CD4-positive, CD25-positive, alpha-beta regulatory T cell (primary cell): ENCODE measurements at regions not wholly inside any gene's neighbourhood (a gene's known extent, or its start where the extent isn't known, plus 50 kb on each side); places are given as distances from the start of the nearest gene placed in this dataset.
A peak's percentile ranks its signal among the peaks of the same experiment; 100 is the strongest.
"Not testable (repeated sequence)": the region's sequence is repeated elsewhere in the genome, so short reads cannot be mapped to it uniquely, and the experiment has no call there.

Experiments used
- ATAC-seq, 2 donors: fragments of 150-1000 bp; cut with Tn5 transposase; one replicate each; pipeline ENCODE4 v1.10.0; 2021; ENCODE audit warnings: low read depth in 2 of 2, moderate number of reproducible peaks in 2 of 2, moderate library complexity in 1 of 2
- DNase-seq, 3 donors: peaks; one replicate each; pipeline versions ENCODE4 v3.0.0 to v3.0.0-alpha.2; 2012 to 2022; ENCODE audit warnings: mixed read lengths in 1 of 3
- H3K27ac ChIP-seq: one replicate; pipeline ENCODE4 v1.7.0; 2013; ENCODE audit warnings: mild to moderate bottlenecking, low read length; ENCODE audit not compliant: insufficient read depth, poor library complexity, severe bottlenecking
- H3K27me3 ChIP-seq: one replicate; pipeline ENCODE4 v1.7.0; 2013; ENCODE audit warnings: low read length; ENCODE audit not compliant: control insufficient read depth, insufficient read depth
- H3K36me3 ChIP-seq: one replicate; pipeline ENCODE4 v1.7.0; 2013; ENCODE audit warnings: mild to moderate bottlenecking, low read length, moderate library complexity; ENCODE audit not compliant: control insufficient read depth, insufficient read depth
- H3K4me1 ChIP-seq: 2 replicates; pipeline ENCODE4 v1.7.0; 2013; ENCODE audit warnings: mild to moderate bottlenecking, low read length; ENCODE audit not compliant: insufficient read depth, control insufficient read depth, poor library complexity, severe bottlenecking
- H3K4me3 ChIP-seq: one replicate; pipeline ENCODE4 v1.7.0; 2013; ENCODE audit warnings: low read depth, mild to moderate bottlenecking, low read length, moderate library complexity
- H3K9me3 ChIP-seq, 2 experiments: 1 replicate in 1 of 2; 2 replicates in 1 of 2; pipeline ENCODE4 v1.7.0; 2013; ENCODE audit warnings: low read length in 2 of 2, mild to moderate bottlenecking in 1 of 2, moderate library complexity in 1 of 2; ENCODE audit not compliant: control insufficient read depth in 2 of 2
- H3K27ac Mint-ChIP-seq, 3 donors: one replicate each; pipeline ENCODE4 v1.8.0; 2020 to 2022; ENCODE audit warnings: mild to moderate bottlenecking in 3 of 3, mixed read lengths in 3 of 3, moderate library complexity in 2 of 3
- H3K27me3 Mint-ChIP-seq: one replicate; pipeline ENCODE4 v1.8.0; 2022; ENCODE audit warnings: mild to moderate bottlenecking, mixed read lengths
- H3K36me3 Mint-ChIP-seq: one replicate; pipeline ENCODE4 v1.8.0; 2020; ENCODE audit warnings: mixed read lengths
- H3K4me1 Mint-ChIP-seq, 4 donors: one replicate each; pipeline ENCODE4 v1.8.0; 2020 to 2022; ENCODE audit warnings: mixed read lengths in 4 of 4, mild to moderate bottlenecking in 1 of 4
- H3K4me3 Mint-ChIP-seq, 4 donors: one replicate each; pipeline ENCODE4 v1.8.0; 2020 to 2022; ENCODE audit warnings: mild to moderate bottlenecking in 4 of 4, mixed read lengths in 4 of 4, moderate library complexity in 3 of 4
- H3K9me3 Mint-ChIP-seq, 7 donors: one replicate each; pipeline ENCODE4 v1.8.0; 2020 to 2022; ENCODE audit warnings: mixed read lengths in 7 of 7, mild to moderate bottlenecking in 3 of 7, moderate library complexity in 2 of 7

GRCh38 chr1:229134381-229135217, 136.3 kb upstream of the RAB4A start:
- not testable (repeated sequence) for H3K4me3 ChIP-seq, ATAC-seq, DNase-seq, H3K27ac Mint-ChIP-seq, H3K27ac ChIP-seq, H3K36me3 Mint-ChIP-seq, H3K4me3 Mint-ChIP-seq, H3K27me3 Mint-ChIP-seq, H3K9me3 ChIP-seq, H3K36me3 ChIP-seq, H3K27me3 ChIP-seq
- H3K9me3 Mint-ChIP-seq: peaks cover 2 to 20% (median 4%) of the 10 kb centered on the region in 7 donors
- H3K4me1 ChIP-seq: peaks cover 11% of the 10 kb centered on the region
- H3K4me1 Mint-ChIP-seq: peaks cover 0 to 52% (median 17%) of the 10 kb centered on the region in 4 donors

- no peaks in the 10 kb centered on the region for H3K9me3 ChIP-seq
- no peaks in the 10 kb centered on the region for H3K36me3 ChIP-seq
- no peak for ATAC-seq
- no peak for DNase-seq
- Mint-ChIP-seq H3K27me3 (no peaks in the 10 kb centered on the region), H3K27ac (peak overlapping the region in 1 of 3 donors; percentile 18), H3K4me1 (peaks cover 0 to 45% (median 16%) of the 10 kb centered on the region in 4 donors), H3K4me3 (no peak overlapping the region), H3K9me3 (peaks cover 2 to 20% (median 4%) of the 10 kb centered on the region in 7 donors), H3K36me3 (peaks cover 8% of the 10 kb centered on the region)
- H3K27me3 ChIP-seq: no peaks in the 10 kb centered on the region
- H3K4me1 ChIP-seq: peaks cover 1% of the 10 kb centered on the region
- no peak overlapping the region for H3K4me3 ChIP-seq
- H3K27ac ChIP-seq: no peak overlapping the region
Measured at GRCh38 chr1:229135773-229136172, 135.1 kb upstream of the RAB4A start.

- Histone ChIP-seq H3K27ac (no peak overlapping the region), H3K4me1 (no peaks in the 10 kb centered on the region), H3K36me3 (no peaks in the 10 kb centered on the region), H3K9me3 (no peaks in the 10 kb centered on the region), H3K4me3 (no peak overlapping the region), H3K27me3 (no peaks in the 10 kb centered on the region)
- peak in 1 of 2 donors; percentile 37 for ATAC-seq
- Mint-ChIP-seq H3K9me3 (peaks cover 2 to 20% (median 4%) of the 10 kb centered on the region in 7 donors), H3K4me3 (peak overlapping the region in 1 of 4 donors; percentile 6), H3K36me3 (peaks cover 8% of the 10 kb centered on the region), H3K27me3 (no peaks in the 10 kb centered on the region), H3K4me1 (peaks cover 0 to 35% (median 11%) of the 10 kb centered on the region in 4 donors), H3K27ac (peak overlapping the region in 1 of 3 donors; percentile 83)
- peak in 2 of 3 donors; percentile 14 to 64 for DNase-seq
Measured at GRCh38 chr1:229136822-229137221, 134.1 kb upstream of the RAB4A start.

- H3K9me3 Mint-ChIP-seq: peaks cover 2 to 20% (median 4%) of the 10 kb centered on the region in 7 donors
- H3K27ac Mint-ChIP-seq: peak overlapping the region in 2 of 3 donors; percentile 42 to 83
- no peaks in the 10 kb centered on the region for H3K36me3 ChIP-seq
- no peaks in the 10 kb centered on the region for H3K27me3 Mint-ChIP-seq
- no peak for DNase-seq
- H3K27ac ChIP-seq: no peak overlapping the region
- H3K4me3 Mint-ChIP-seq: peak overlapping the region in 1 of 4 donors; percentile 8
- peaks cover 0 to 31% (median 10%) of the 10 kb centered on the region in 4 donors for H3K4me1 Mint-ChIP-seq
- no peak for ATAC-seq
- H3K36me3 Mint-ChIP-seq: peaks cover 8% of the 10 kb centered on the region
- H3K4me1 ChIP-seq: no peaks in the 10 kb centered on the region
- H3K4me3 ChIP-seq: no peak overlapping the region
- H3K9me3 ChIP-seq: no peaks in the 10 kb centered on the region
- H3K27me3 ChIP-seq: no peaks in the 10 kb centered on the region
Measured at GRCh38 chr1:229137271-229137670, 133.6 kb upstream of the RAB4A start.

DNA sequence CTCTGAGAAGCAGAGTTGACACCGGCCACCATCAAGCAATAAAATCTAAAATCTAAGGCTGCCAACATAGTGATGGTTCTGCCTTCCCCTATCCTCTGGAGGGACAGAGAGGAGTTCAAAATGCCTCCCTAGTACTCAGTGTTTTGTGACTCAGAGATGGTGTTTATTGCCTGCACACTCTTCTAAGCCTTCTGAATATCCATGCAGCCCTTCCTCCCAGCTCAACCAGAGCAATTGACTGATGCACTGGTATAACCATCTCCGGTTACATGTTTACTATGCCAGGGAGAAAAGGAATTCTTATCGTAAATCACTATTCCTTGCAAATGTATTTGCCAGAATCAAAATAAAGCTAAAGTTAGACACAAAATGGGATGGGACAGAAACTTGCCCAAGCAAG, 132.9 kb upstream of the RAB4A start:
- DNase-seq: no peak
- Mint-ChIP-seq H3K4me1 (peaks cover 0 to 31% (median 10%) of the 10 kb centered on the region in 4 donors), H3K4me3 (peak overlapping the region in 1 of 4 donors; percentile 6), H3K27me3 (no peaks in the 10 kb centered on the region), H3K27ac (peak overlapping the region in 2 of 3 donors; percentile 42 to 83), H3K36me3 (peaks cover 8% of the 10 kb centered on the region), H3K9me3 (peaks cover 1 to 20% (median 3%) of the 10 kb centered on the region in 7 donors)
- no peaks in the 10 kb centered on the region for H3K36me3 ChIP-seq
- no peaks in the 10 kb centered on the region for H3K4me1 ChIP-seq
- no peak overlapping the region for H3K27ac ChIP-seq
- H3K4me3 ChIP-seq: no peak overlapping the region
- no peak for ATAC-seq
- no peaks in the 10 kb centered on the region for H3K9me3 ChIP-seq
- no peaks in the 10 kb centered on the region for H3K27me3 ChIP-seq

- H3K9me3 Mint-ChIP-seq: peaks cover 0 to 14% (median 0%) of the 10 kb centered on the region in 7 donors
- peak overlapping the region in 2 of 3 donors; percentile 9 to 47 for H3K27ac Mint-ChIP-seq
- H3K27ac ChIP-seq: no peak overlapping the region
- no peaks in the 10 kb centered on the region for H3K9me3 ChIP-seq
- no peaks in the 10 kb centered on the region for H3K27me3 Mint-ChIP-seq
- ATAC-seq: no peak
- no peaks in the 10 kb centered on the region for H3K36me3 ChIP-seq
- H3K4me3 Mint-ChIP-seq: peak overlapping the region; percentile 28 to 62 (median 41)
- no peaks in the 10 kb centered on the region for H3K27me3 ChIP-seq
- H3K4me1 ChIP-seq: no peaks in the 10 kb centered on the region
- DNase-seq: peak in 1 of 3 donors; percentile 67
- no peaks in the 10 kb centered on the region for H3K36me3 Mint-ChIP-seq
- peaks cover 0 to 31% (median 7%) of the 10 kb centered on the region in 4 donors for H3K4me1 Mint-ChIP-seq
- H3K4me3 ChIP-seq: peak overlapping the region; percentile 57
Measured at GRCh38 chr1:229139331-229140118, 131.4 kb upstream of the RAB4A start.

- ATAC-seq: no peak
- peak overlapping the region in 2 of 3 donors; percentile 1 to 47 for H3K27ac Mint-ChIP-seq
- peak overlapping the region in 1 of 4 donors; percentile 0 for H3K4me3 Mint-ChIP-seq
Measured at GRCh38 chr1:229140119-229140396, 130.9 kb upstream of the RAB4A start.

More at GRCh38 chr1:229140119-229140396, 130.9 kb upstream of the RAB4A start:
- Histone ChIP-seq H3K27ac (no peak overlapping the region), H3K4me1 (no peaks in the 10 kb centered on the region), H3K9me3 (no peaks in the 10 kb centered on the region), H3K36me3 (no peaks in the 10 kb centered on the region), H3K27me3 (no peaks in the 10 kb centered on the region), H3K4me3 (no peak overlapping the region)
- DNase-seq: no peak
- H3K9me3 Mint-ChIP-seq: peaks cover 0 to 8% (median 0%) of the 10 kb centered on the region in 7 donors
- no peaks in the 10 kb centered on the region for H3K36me3 Mint-ChIP-seq
- no peaks in the 10 kb centered on the region for H3K27me3 Mint-ChIP-seq
- H3K4me1 Mint-ChIP-seq: peaks cover 0 to 31% (median 7%) of the 10 kb centered on the region in 4 donors
